ENCODE measurements at regions not wholly inside any gene's neighbourhood (a gene's known extent, or its start where the extent isn't known, plus 50 kb on each side); places are given as distances from the start of the nearest gene placed in this dataset.

DNA sequence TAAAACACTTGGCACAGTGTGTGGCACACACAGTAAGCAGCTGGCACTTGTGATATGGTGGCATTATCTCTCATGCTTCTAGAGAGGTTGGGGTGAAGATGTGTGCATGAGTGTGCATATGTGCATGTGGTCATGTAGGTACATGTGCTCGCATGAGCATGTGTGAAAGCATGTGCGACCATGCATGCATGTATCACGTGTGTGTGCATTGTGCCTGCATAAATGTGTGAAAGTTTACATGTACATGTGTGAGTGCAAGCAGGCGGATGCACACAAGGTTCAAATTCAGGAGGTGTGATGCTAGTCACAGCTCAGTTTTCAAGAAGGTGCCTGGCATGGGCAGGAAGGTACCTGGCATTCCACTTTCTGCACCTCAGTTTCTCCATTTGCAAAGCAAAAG is 59.0 kb upstream of the UQCRFS1 start:
- TF ChIP-seq POLR2AphosphoS5 (IDR thresholded peaks at IDR 0.05; ENCODE audit: low read depth, low read length), result no peak
- TF ChIP-seq GABPA (IDR thresholded peaks at IDR 0.05; ENCODE audit: borderline replicate concordance, insufficient read depth, low read length), result no peak
- TF ChIP-seq POLR2A (IDR thresholded peaks at IDR 0.05; ENCODE audit: control extremely low read depth in 1 of 2, low read depth in 2 of 2, low read length in 2 of 2), result no peak
